ENCODE measurements at regions not wholly inside any gene's neighbourhood (a gene's known extent, or its start where the extent isn't known, plus 50 kb on each side); places are given as distances from the start of the nearest gene placed in this dataset.

GRCh38 chr12:13843841-13844240, 137.6 kb downstream of the GRIN2B start:
- no peak for DNase-seq (ENCODE audit: low read depth in 2 of 2, low spot score in 1 of 2)

GRCh38 chr12:13841358-13841757, 140.0 kb downstream of the GRIN2B start:
- no peak for DNase-seq (ENCODE audit: low read depth in 2 of 2, low spot score in 1 of 2)

GRCh38 chr12:13839365-13840336, 141.8 kb downstream of the GRIN2B start:
- DNase-seq (ENCODE audit: low read depth in 2 of 2, low spot score in 1 of 2) = no peak

- no peak for DNase-seq (ENCODE audit: low read depth in 2 of 2, low spot score in 1 of 2)
These were observed 145.3 kb downstream of the GRIN2B start for GRCh38 chr12:13836099-13836498.

GRCh38 chr12:13835652-13836051, 145.8 kb downstream of the GRIN2B start:
- no peak for DNase-seq (ENCODE audit: low read depth in 2 of 2, low spot score in 1 of 2)

GRCh38 chr12:13834241-13834640, 147.2 kb downstream of the GRIN2B start:
- no peak for DNase-seq (ENCODE audit: low read depth in 2 of 2, low spot score in 1 of 2)

- no peak for DNase-seq (ENCODE audit: low read depth in 2 of 2, low spot score in 1 of 2)
These were observed 164.3 kb downstream of the GRIN2B start for GRCh38 chr12:13817131-13817530.

- no peak for DNase-seq (ENCODE audit: low read depth in 2 of 2, low spot score in 1 of 2)
These were observed 165.0 kb downstream of the GRIN2B start for GRCh38 chr12:13816394-13816793.

GRCh38 chr12:13812168-13812567, 169.2 kb downstream of the GRIN2B start:
- DNase-seq (ENCODE audit: low read depth in 2 of 2, low spot score in 1 of 2) = no peak

GRCh38 chr12:13811061-13811460, 170.3 kb downstream of the GRIN2B start:
- DNase-seq (ENCODE audit: low read depth in 2 of 2, low spot score in 1 of 2) = no peak

- no peak for DNase-seq (ENCODE audit: low read depth in 2 of 2, low spot score in 1 of 2)
These were observed 176.4 kb downstream of the GRIN2B start for GRCh38 chr12:13805041-13805440.

- DNase-seq (ENCODE audit: low read depth in 2 of 2, low spot score in 1 of 2) = no peak
These were observed 179.9 kb downstream of the GRIN2B start for GRCh38 chr12:13801543-13801942.

GRCh38 chr12:13799574-13799973, 181.8 kb downstream of the GRIN2B start:
- no peak for DNase-seq (ENCODE audit: low read depth in 2 of 2, low spot score in 1 of 2)

- DNase-seq (ENCODE audit: low read depth in 2 of 2, low spot score in 1 of 2) = no peak
These were observed 183.2 kb downstream of the GRIN2B start for GRCh38 chr12:13798162-13798561.

GRCh38 chr12:13794706-13795105, 186.7 kb downstream of the GRIN2B start:
- DNase-seq (ENCODE audit: low read depth in 2 of 2, low spot score in 1 of 2) = no peak

GRCh38 chr12:13790317-13790716, 191.1 kb downstream of the GRIN2B start:
- DNase-seq (ENCODE audit: low read depth in 2 of 2, low spot score in 1 of 2) = no peak

GRCh38 chr12:13788626-13789025, 192.8 kb downstream of the GRIN2B start:
- no peak for DNase-seq (ENCODE audit: low read depth in 2 of 2, low spot score in 1 of 2)

- no peak for DNase-seq (ENCODE audit: low read depth in 2 of 2, low spot score in 1 of 2)
These were observed 194.8 kb downstream of the GRIN2B start for GRCh38 chr12:13786646-13787045.

GRCh38 chr12:13784504-13784903, 196.9 kb downstream of the GRIN2B start:
- DNase-seq (ENCODE audit: low read depth in 2 of 2, low spot score in 1 of 2) = no peak

GRCh38 chr12:13780453-13780852, 200.9 kb downstream of the GRIN2B start:
- DNase-seq (ENCODE audit: low read depth in 2 of 2, low spot score in 1 of 2) = no peak

- DNase-seq (ENCODE audit: low read depth in 2 of 2, low spot score in 1 of 2) = no peak
These were observed 204.0 kb downstream of the GRIN2B start for GRCh38 chr12:13777374-13777773.

- DNase-seq (ENCODE audit: low read depth in 2 of 2, low spot score in 1 of 2) = no peak
These were observed 209.1 kb downstream of the GRIN2B start for GRCh38 chr12:13772264-13772663.

- no peak for DNase-seq (ENCODE audit: low read depth in 2 of 2, low spot score in 1 of 2)
These were observed 210.8 kb downstream of the GRIN2B start for GRCh38 chr12:13770576-13770975.

All from stimulated activated CD8-positive, alpha-beta memory T cell treated with anti-CD3 and anti-CD28 coated beads, Interleukin-4, amount 100 ng/mL, for 1 hour (primary cell).